ENCODE measurements at regions not wholly inside any gene's neighbourhood (a gene's known extent, or its start where the extent isn't known, plus 50 kb on each side); places are given as distances from the start of the nearest gene placed in this dataset.

DNA sequence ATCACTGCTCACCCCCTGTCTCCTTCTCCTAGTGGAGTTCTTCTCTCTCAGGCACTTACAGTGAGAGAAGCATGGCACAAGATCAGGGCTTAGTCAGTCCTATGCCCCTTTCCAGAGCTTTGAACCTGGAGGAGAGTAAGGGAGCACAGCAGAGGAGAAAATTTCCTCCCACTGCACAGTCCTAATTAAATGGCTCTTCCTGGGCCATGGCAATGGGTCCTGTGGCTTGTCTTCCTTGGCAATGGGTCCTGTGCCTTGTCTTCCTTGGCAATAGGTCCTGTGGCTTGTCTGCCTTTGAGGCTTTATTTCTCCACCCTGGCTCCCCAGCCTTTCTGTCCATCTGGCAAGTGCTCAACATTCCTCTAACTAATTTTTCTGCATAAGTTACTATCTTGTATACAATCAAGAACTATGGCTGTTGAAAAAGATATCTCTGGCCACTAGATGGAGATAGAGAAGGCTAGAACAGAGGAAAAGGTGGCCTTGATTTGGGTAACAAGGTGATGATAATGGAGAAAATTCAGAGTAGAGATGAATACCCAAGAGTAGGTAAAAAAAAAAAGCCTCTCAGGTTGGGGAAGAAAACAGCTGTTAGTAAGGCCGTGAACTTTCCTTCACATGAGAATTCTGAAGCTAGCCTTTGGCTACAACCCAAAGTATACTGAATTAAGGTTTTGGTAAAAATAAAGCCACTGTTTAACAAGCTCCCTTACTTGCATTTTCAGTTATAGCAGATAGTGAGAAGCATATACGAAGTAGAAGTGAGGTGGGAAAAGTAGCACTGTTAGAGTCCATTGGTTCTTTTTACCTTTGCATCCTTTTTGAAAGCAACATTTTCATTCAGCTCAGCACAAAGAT, 504.9 kb downstream of the DOK5 start:
- BruUV-seq (replicated peaks) = no TSS peak
- intact Hi-C loops (cut with micrococcal nuclease; ENCODE audit: unreplicated experiment) = loop anchor here (1.0 to 10.0 kb wide), 3 partner anchors 154 to 374 kb away; no protein-coding TSS in a partner anchor
- H3K9me3 Mint-ChIP-seq (ENCODE audit: unreplicated experiment) = no peaks in the 10 kb centered on the region

GRCh38 chr20:54950304-54950703, 474.9 kb downstream of the DOK5 start:
- POLR2A ChIA-PET = no interaction called here
- H3K4me1 Mint-ChIP-seq (ENCODE audit: low read depth, unreplicated experiment) = no peaks in the 10 kb centered on the region
- BruUV-seq (replicated peaks) = no TSS peak
- no peak overlapping the region for H3K27ac Mint-ChIP-seq (ENCODE audit: unreplicated experiment)
- no peaks in the 10 kb centered on the region for H3K36me3 ChIP-seq (ENCODE audit: control insufficient read depth, insufficient read depth, low read length)
- no peaks in the 10 kb centered on the region for H3K9me3 Mint-ChIP-seq (ENCODE audit: unreplicated experiment)
- no peak overlapping the region for H3K4me3 ChIP-seq (ENCODE audit: low read depth, low read length)
- H3K9me3 ChIP-seq = no peaks in the 10 kb centered on the region
- H3K27me3 ChIP-seq (replicated peaks; ENCODE audit: control insufficient read depth, insufficient read depth, low read length) = no peaks in the 10 kb centered on the region
- no peak overlapping the region for H3K4me3 Mint-ChIP-seq (ENCODE audit: unreplicated experiment)
- no peak for DNase-seq
- no peaks in the 10 kb centered on the region for H3K36me3 Mint-ChIP-seq (ENCODE audit: insufficient read depth, unreplicated experiment)
- no peaks in the 10 kb centered on the region for H3K4me1 ChIP-seq
- no peak for TF ChIP-seq CTCF (IDR thresholded peaks at IDR 0.05; ENCODE audit: insufficient read depth in 1 of 2, low read depth in 1 of 2, low read length in 1 of 2, severe bottlenecking in 1 of 2, unreplicated experiment in 1 of 2)
- peaks cover 7% of the 10 kb centered on the region for H3K27me3 Mint-ChIP-seq (ENCODE audit: insufficient read depth, unreplicated experiment)
- intact Hi-C loops (cut with micrococcal nuclease; ENCODE audit: unreplicated experiment) = no loop called here
- CTCF ChIA-PET = no interaction called here

More for the DNA sequence above, 504.9 kb downstream of the DOK5 start:
- TF ChIP-seq CTCF (IDR thresholded peaks at IDR 0.05; ENCODE audit: insufficient read depth in 1 of 2, low read depth in 1 of 2, low read length in 1 of 2, severe bottlenecking in 1 of 2, unreplicated experiment in 1 of 2) = peak; percentile 64 to 66
- no peak overlapping the region for H3K4me3 ChIP-seq (ENCODE audit: low read depth, low read length)
- no peaks in the 10 kb centered on the region for H3K27me3 ChIP-seq (replicated peaks; ENCODE audit: control insufficient read depth, insufficient read depth, low read length)
- H3K36me3 ChIP-seq (ENCODE audit: control insufficient read depth, insufficient read depth, low read length) = no peaks in the 10 kb centered on the region
- peak in 1 of 2 experiments; percentile 53 for DNase-seq
- no peaks in the 10 kb centered on the region for H3K36me3 Mint-ChIP-seq (ENCODE audit: insufficient read depth, unreplicated experiment)
- peaks cover 6% of the 10 kb centered on the region for H3K27me3 Mint-ChIP-seq (ENCODE audit: insufficient read depth, unreplicated experiment)
- no peak overlapping the region for H3K4me3 Mint-ChIP-seq (ENCODE audit: unreplicated experiment)
- no peaks in the 10 kb centered on the region for H3K4me1 ChIP-seq
- H3K4me1 Mint-ChIP-seq (ENCODE audit: low read depth, unreplicated experiment) = no peaks in the 10 kb centered on the region
- ChIA-PET POLR2A (no interaction called here), CTCF (interaction anchor here (0.6 to 1.0 kb wide), 3 partner anchors 9 to 1975 kb away, joined by 3 to 5 read pairs (median 5); no protein-coding TSS in a partner anchor)
- no peak overlapping the region for H3K27ac Mint-ChIP-seq (ENCODE audit: unreplicated experiment)
- H3K9me3 ChIP-seq = no peaks in the 10 kb centered on the region

DNA sequence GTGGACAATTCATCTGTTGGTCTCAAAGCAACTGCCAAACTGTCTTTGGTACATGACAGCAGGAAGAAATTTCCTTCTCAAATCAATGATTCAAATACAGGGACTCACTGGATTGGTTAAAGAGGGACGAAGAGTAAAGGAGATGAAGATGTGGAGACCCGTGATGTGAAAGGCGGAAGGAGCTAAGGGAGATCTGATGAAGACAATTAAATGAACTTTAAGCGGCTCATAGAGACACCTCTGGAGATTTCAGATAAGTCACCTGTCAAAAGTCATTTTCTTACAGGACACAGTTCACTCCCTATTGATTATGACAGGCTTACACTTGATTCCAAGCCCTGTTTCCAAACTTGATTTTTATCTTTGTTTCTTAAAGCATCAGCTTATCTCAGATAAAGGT, 466.3 kb downstream of the DOK5 start:
- H3K27me3 Mint-ChIP-seq (ENCODE audit: insufficient read depth, unreplicated experiment) = peaks cover 9% of the 10 kb centered on the region
- ChIA-PET CTCF (no interaction called here), POLR2A (no interaction called here)
- DNase-seq = no peak
- no peak overlapping the region for H3K27ac Mint-ChIP-seq (ENCODE audit: unreplicated experiment)
- no peaks in the 10 kb centered on the region for H3K27me3 ChIP-seq (replicated peaks; ENCODE audit: control insufficient read depth, insufficient read depth, low read length)
- H3K9me3 ChIP-seq = no peaks in the 10 kb centered on the region
- no peaks in the 10 kb centered on the region for H3K4me1 Mint-ChIP-seq (ENCODE audit: low read depth, unreplicated experiment)
- TF ChIP-seq CTCF (IDR thresholded peaks at IDR 0.05; ENCODE audit: insufficient read depth in 1 of 2, low read depth in 1 of 2, low read length in 1 of 2, severe bottlenecking in 1 of 2, unreplicated experiment in 1 of 2) = no peak
- no peaks in the 10 kb centered on the region for H3K4me1 ChIP-seq
- H3K4me3 Mint-ChIP-seq (ENCODE audit: unreplicated experiment) = no peak overlapping the region
- H3K36me3 ChIP-seq (ENCODE audit: control insufficient read depth, insufficient read depth, low read length) = no peaks in the 10 kb centered on the region
- H3K36me3 Mint-ChIP-seq (ENCODE audit: insufficient read depth, unreplicated experiment) = no peaks in the 10 kb centered on the region
- intact Hi-C loops (cut with micrococcal nuclease; ENCODE audit: unreplicated experiment) = no loop called here
- H3K9me3 Mint-ChIP-seq (ENCODE audit: unreplicated experiment) = no peaks in the 10 kb centered on the region
- no peak overlapping the region for H3K4me3 ChIP-seq (ENCODE audit: low read depth, low read length)
- BruUV-seq (replicated peaks) = no TSS peak

Data from Caco-2 (cell line).